Heart left ventricle (tissue), 13 donors: ENCODE measurements at regions not wholly inside any gene's neighbourhood (a gene's known extent, or its start where the extent isn't known, plus 50 kb on each side); places are given as distances from the start of the nearest gene placed in this dataset.

Experiments
- POLR2A ChIP-seq, 2 donors: fragments of 450-650 bp; IDR thresholded peaks; one replicate each; pipeline ENCODE4 v1.6.1; 2017; ENCODE audit warnings: antibody characterized with exemption in 2 of 2, mild to moderate bottlenecking in 2 of 2, moderate library complexity in 2 of 2
- TF ChIP-seq, protein P1 (sequence below), 12 donors: fragments of 200-600 bp; sonication (generic) in 4 of 12; IDR thresholded peaks; one replicate each; pipeline versions ENCODE4 v1.5.0 to v1.8.0; 2018 to 2022; ENCODE audit warnings: antibody characterized with exemption in 12 of 12, mild to moderate bottlenecking in 5 of 12
- donor health status: ischemic (EF 13 %, LVEDD 7.1; RV severe dilation, severe dysfunction).
- donor health status: DM: no; HTN: yes; CAD: no.
- donor health status: DM: no; HTN: no; CAD: no.
- donor health status: ischemic (EF 25% LVEDD 6.9; RV normal size, moderate dysfunction).
- donor health status: ischemic (EF 25% LVEDD 5.7; RV mildly dilated, moderate dysfunction).
- donor health status: ischemic (EF 35%, LVEDD 5.7; RV mildly dilated, moderate dysfunction).
- donor health status: nonischemic (EF 11% LVEDD 7.7; RV severe dilation, severe dysfunction).
- donor health status: DM: yes; HTN: yes; CAD: no.
- donor health status: PGD.
- donor health status: ischemic (EF 29% LVEDD 5.4; RV normal size, mild dysfunction).
- donor health status: nonischemic (EF 23%, LVEDD 6.1; RV moderate dilation, normal function).

DNA sequence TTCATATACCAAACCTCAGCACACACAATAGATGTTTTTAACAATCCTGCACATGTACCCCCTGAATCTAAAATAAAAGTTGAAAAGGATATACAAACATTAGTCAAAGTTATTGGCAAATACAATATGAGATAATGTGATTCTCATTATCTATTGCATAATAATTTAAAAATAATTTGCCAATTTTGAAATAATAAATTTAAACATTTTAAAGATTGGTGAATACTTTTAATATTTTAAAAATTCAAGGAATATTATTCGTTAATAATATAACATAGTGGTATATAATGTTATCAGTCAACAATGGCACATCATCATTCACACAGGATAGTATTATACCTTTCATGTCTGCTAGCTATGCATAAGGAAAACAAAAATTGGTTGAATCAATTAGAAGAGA lies 207.0 kb upstream of the SP8 start:
- TF ChIP-seq, protein P1, sequence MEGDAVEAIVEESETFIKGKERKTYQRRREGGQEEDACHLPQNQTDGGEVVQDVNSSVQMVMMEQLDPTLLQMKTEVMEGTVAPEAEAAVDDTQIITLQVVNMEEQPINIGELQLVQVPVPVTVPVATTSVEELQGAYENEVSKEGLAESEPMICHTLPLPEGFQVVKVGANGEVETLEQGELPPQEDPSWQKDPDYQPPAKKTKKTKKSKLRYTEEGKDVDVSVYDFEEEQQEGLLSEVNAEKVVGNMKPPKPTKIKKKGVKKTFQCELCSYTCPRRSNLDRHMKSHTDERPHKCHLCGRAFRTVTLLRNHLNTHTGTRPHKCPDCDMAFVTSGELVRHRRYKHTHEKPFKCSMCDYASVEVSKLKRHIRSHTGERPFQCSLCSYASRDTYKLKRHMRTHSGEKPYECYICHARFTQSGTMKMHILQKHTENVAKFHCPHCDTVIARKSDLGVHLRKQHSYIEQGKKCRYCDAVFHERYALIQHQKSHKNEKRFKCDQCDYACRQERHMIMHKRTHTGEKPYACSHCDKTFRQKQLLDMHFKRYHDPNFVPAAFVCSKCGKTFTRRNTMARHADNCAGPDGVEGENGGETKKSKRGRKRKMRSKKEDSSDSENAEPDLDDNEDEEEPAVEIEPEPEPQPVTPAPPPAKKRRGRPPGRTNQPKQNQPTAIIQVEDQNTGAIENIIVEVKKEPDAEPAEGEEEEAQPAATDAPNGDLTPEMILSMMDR (IDR thresholded peaks at IDR 0.05): no peak
- TF ChIP-seq POLR2A (IDR thresholded peaks at IDR 0.05): no peak
